Inferior parietal cortex (tissue), 1 donor: ENCODE measurements at regions not wholly inside any gene's neighbourhood (a gene's known extent, or its start where the extent isn't known, plus 50 kb on each side); places are given as distances from the start of the nearest gene placed in this dataset.
"Not testable (repeated sequence)": the region's sequence is repeated elsewhere in the genome, so short reads cannot be mapped to it uniquely, and the experiment has no call there.

Experiments used
- DNase-seq: peaks from one replicate; pipeline ENCODE4 v3.0.0-alpha.2; 2016; ENCODE audit errors: extremely low spot score

- DNase-seq = not testable (repeated sequence)
These were observed 272.2 kb downstream of the CD83 start for GRCh38 chr6:14389776-14390175.

- no peak for DNase-seq
These were observed 273.2 kb downstream of the CD83 start for GRCh38 chr6:14390805-14391204.

- DNase-seq = no peak
These were observed 276.3 kb downstream of the CD83 start for GRCh38 chr6:14393910-14394309.

GRCh38 chr6:14396392-14396791 is 278.8 kb downstream of the CD83 start:
- no peak for DNase-seq

- no peak for DNase-seq
These were observed 279.4 kb downstream of the CD83 start for GRCh38 chr6:14396826-14397517.

- no peak for DNase-seq
These were observed 279.9 kb downstream of the CD83 start for GRCh38 chr6:14397518-14397901.

- DNase-seq = no peak
These were observed 281.4 kb downstream of the CD83 start for GRCh38 chr6:14398953-14399352.

- no peak for DNase-seq
These were observed 282.1 kb downstream of the CD83 start for GRCh38 chr6:14399635-14400034.

- no peak for DNase-seq
These were observed 283.7 kb downstream of the CD83 start for GRCh38 chr6:14401246-14401645.

GRCh38 chr6:14406614-14407331 is 289.2 kb downstream of the CD83 start:
- DNase-seq = no peak

- no peak for DNase-seq
These were observed 290.9 kb downstream of the CD83 start for GRCh38 chr6:14408446-14408845.

GRCh38 chr6:14412026-14412425 is 294.5 kb downstream of the CD83 start:
- no peak for DNase-seq

- no peak for DNase-seq
These were observed 297.9 kb downstream of the CD83 start for GRCh38 chr6:14415452-14415851.

- DNase-seq = no peak
These were observed 299.8 kb downstream of the CD83 start for GRCh38 chr6:14417377-14417776.

GRCh38 chr6:14419224-14419623 is 301.7 kb downstream of the CD83 start:
- DNase-seq = not testable (repeated sequence)

GRCh38 chr6:14422061-14422460 is 304.5 kb downstream of the CD83 start:
- no peak for DNase-seq

GRCh38 chr6:14422917-14423316 is 305.3 kb downstream of the CD83 start:
- DNase-seq = no peak

- no peak for DNase-seq
These were observed 305.8 kb downstream of the CD83 start for GRCh38 chr6:14423330-14423729.

- DNase-seq = no peak
These were observed 306.4 kb downstream of the CD83 start for GRCh38 chr6:14423955-14424354.

GRCh38 chr6:14425805-14426204 is 308.2 kb downstream of the CD83 start:
- DNase-seq = no peak

- no peak for DNase-seq
These were observed 308.7 kb downstream of the CD83 start for GRCh38 chr6:14426281-14426680.

- no peak for DNase-seq
These were observed 310.7 kb downstream of the CD83 start for GRCh38 chr6:14428269-14428668.

- no peak for DNase-seq
These were observed 311.8 kb downstream of the CD83 start for GRCh38 chr6:14429396-14429795.

GRCh38 chr6:14430218-14430617 is 312.6 kb downstream of the CD83 start:
- no peak for DNase-seq
